Gastrocnemius medialis (tissue), 4 donors: ENCODE measurements at regions not wholly inside any gene's neighbourhood (a gene's known extent, or its start where the extent isn't known, plus 50 kb on each side); places are given as distances from the start of the nearest gene placed in this dataset.
"Not testable (repeated sequence)": the region's sequence is repeated elsewhere in the genome, so short reads cannot be mapped to it uniquely, and the experiment has no call there.

Source experiments
- CTCF ChIP-seq, 5 experiments: fragments of 450-650 bp in 3 of 5; fragments of 200-600 bp in 2 of 5; sonication (generic) in 2 of 5; IDR thresholded peaks in 4 of 5; conservative IDR thresholded peaks in 1 of 5; 1 replicate in 4 of 5; 2 replicates in 1 of 5; pipeline ENCODE4 v1.5.1; 2016 to 2019; ENCODE audit warnings: antibody characterized with exemption in 5 of 5, mild to moderate bottlenecking in 3 of 5, moderate library complexity in 3 of 5
- POLR2A ChIP-seq, 2 donors: fragments of 450-650 bp; IDR thresholded peaks; one replicate each; pipeline ENCODE4 v1.6.1; 2017; ENCODE audit warnings: antibody characterized with exemption in 2 of 2, mild to moderate bottlenecking in 2 of 2, moderate library complexity in 2 of 2

DNA sequence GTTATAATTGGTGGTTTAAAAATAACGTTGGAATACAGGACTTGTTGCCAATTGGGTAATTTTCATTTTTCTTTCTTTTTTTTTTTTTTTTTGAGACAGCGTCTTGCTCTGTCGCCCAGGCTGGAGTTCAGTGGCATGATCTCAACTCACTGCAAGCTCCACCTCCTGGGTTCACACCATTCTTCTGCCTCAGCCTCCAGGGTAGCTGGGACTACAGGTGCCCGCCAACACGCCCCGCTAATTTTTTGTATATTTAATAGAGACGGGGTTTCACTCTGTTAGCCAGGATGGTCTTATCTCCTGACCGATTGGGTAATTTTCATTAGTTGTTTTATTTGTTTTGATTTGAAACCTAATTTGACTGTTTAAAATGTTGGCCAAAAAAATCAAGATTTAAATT, 93.7 kb downstream of the ZNF486 start:
- not testable (repeated sequence) for TF ChIP-seq CTCF (IDR thresholded peaks at IDR 0.05 in 4 of 5, conservative IDR thresholded peaks at IDR 0.05 in 1 of 5); POLR2A (IDR thresholded peaks at IDR 0.05)
